H1 (cell line): ENCODE measurements at regions not wholly inside any gene's neighbourhood (a gene's known extent, or its start where the extent isn't known, plus 50 kb on each side); places are given as distances from the start of the nearest gene placed in this dataset.

Experiments used
- CTCF ChIA-PET: fragments of 300-600 bp; sonication (Branson Sonifier 250); formaldehyde crosslinking; loops from one replicate; lab custom pipeline; 2021; ENCODE audit not compliant: partially characterized antibody; lab: Charles Lee
- POLR2A ChIA-PET: fragments of 300-600 bp; sonication (Branson Sonifier 250); formaldehyde crosslinking; loops from one replicate; lab custom pipeline; 2021; ENCODE audit warnings: inconsistent platforms; ENCODE audit not compliant: partially characterized antibody; lab: Charles Lee
- DNase-seq, 2 experiments: peaks; one replicate each; pipeline versions ENCODE4 v3.0.0 to v3.0.0-alpha.2; 2010 to 2022; ENCODE audit warnings: low spot score in 2 of 2, low read depth in 1 of 2, mixed read lengths in 1 of 2
- FAIRE-seq: peaks from 2 replicates; lab custom pipeline; 2011; peaks lifted over from hg19 to GRCh38; lab: Jason Lieb, UNC
- H2AFZ ChIP-seq: 2 replicates; pipeline ENCODE4 v1.8.1; 2012; ENCODE audit warnings: low read length, inconsistent platforms
- H2AK5ac ChIP-seq: 2 replicates; pipeline ENCODE4 v1.6.1; 2013; ENCODE audit warnings: low read depth, low read length
- H2BK120ac ChIP-seq: replicated peaks from 2 replicates; pipeline ENCODE3; 2013; ENCODE audit warnings: low read depth, low read length, inconsistent platforms
- H2BK12ac ChIP-seq: 2 replicates; pipeline ENCODE4 v1.6.1; 2013; ENCODE audit warnings: low read depth, low read length
- H2BK15ac ChIP-seq: 2 replicates; pipeline ENCODE4 v1.6.1; 2013; ENCODE audit warnings: low read length
- H2BK20ac ChIP-seq: 2 replicates; pipeline ENCODE4 v1.6.1; 2013; ENCODE audit warnings: low read length
- H2BK5ac ChIP-seq: 2 replicates; pipeline ENCODE4 v1.6.1; 2013; ENCODE audit warnings: low read depth, low read length
- H3K14ac ChIP-seq: 2 replicates; pipeline ENCODE4 v1.6.1; 2013; ENCODE audit warnings: inconsistent platforms; ENCODE audit not compliant: insufficient read length
- H3K18ac ChIP-seq: 2 replicates; pipeline ENCODE4 v1.6.1; 2013; ENCODE audit warnings: low read length; ENCODE audit errors: extremely low read depth
- H3K23ac ChIP-seq: 2 replicates; pipeline ENCODE4 v1.6.1; 2013; ENCODE audit warnings: inconsistent platforms; ENCODE audit not compliant: insufficient read length
- H3K23me2 ChIP-seq: 2 replicates; pipeline ENCODE4 v1.6.1; 2013; ENCODE audit warnings: low read depth, low read length
- H3K27ac ChIP-seq: 2 replicates; pipeline ENCODE4 v1.6.1; 2011; ENCODE audit warnings: low read depth, low read length, inconsistent platforms
- H3K27me3 ChIP-seq, 4 experiments: replicated peaks in 1 of 4; 1 replicate in 1 of 4; 2 replicates in 3 of 4; pipeline versions ENCODE4 v1.6.1 to v1.8.1; 2011 to 2013; ENCODE audit warnings: low read length in 3 of 4, mild to moderate bottlenecking in 3 of 4, inconsistent platforms in 2 of 4, mixed read lengths in 2 of 4, moderate library complexity in 1 of 4; ENCODE audit not compliant: control insufficient read depth in 3 of 4, insufficient read depth in 3 of 4; ENCODE audit errors: extremely low read depth in 1 of 4
- H3K36me3 ChIP-seq, 4 experiments: 2 replicates each; pipeline versions ENCODE4 v1.6.1 to v1.8.1; 2011 to 2013; ENCODE audit warnings: mild to moderate bottlenecking in 4 of 4, low read length in 3 of 4, moderate library complexity in 2 of 4, control low read depth in 1 of 4, inconsistent platforms in 1 of 4; ENCODE audit not compliant: insufficient read depth in 4 of 4, control insufficient read depth in 2 of 4
- H3K4ac ChIP-seq: replicated peaks from 2 replicates; pipeline ENCODE3; 2013; ENCODE audit warnings: low read length, low read depth, mixed read lengths, inconsistent platforms; ENCODE audit not compliant: insufficient read length
- H3K4me1 ChIP-seq, 4 experiments: replicated peaks in 1 of 4; 1 replicate in 1 of 4; 2 replicates in 3 of 4; pipeline versions ENCODE4 v1.6.1 to v1.8.1; 2011 to 2013; ENCODE audit warnings: low read length in 3 of 4, inconsistent platforms in 2 of 4, mixed read lengths in 1 of 4; ENCODE audit not compliant: insufficient read depth in 4 of 4, control insufficient read depth in 3 of 4
- H3K4me2 ChIP-seq, 2 experiments: 2 replicates each; pipeline versions ENCODE4 v1.6.1 to v1.8.1; 2011 to 2013; ENCODE audit warnings: low read depth in 2 of 2, low read length in 2 of 2, control low read depth in 1 of 2, inconsistent platforms in 1 of 2, mild to moderate bottlenecking in 1 of 2; ENCODE audit not compliant: insufficient read depth in 1 of 2
- H3K4me3 ChIP-seq, 4 experiments: fragments of 200-600, 300-600 bp in 1 of 4; sonication (generic), shearing (Covaris generic), sonication (Bioruptor Twin) in 1 of 4; 2 replicates each; pipeline versions ENCODE4 v1.5.1 to v1.8.1; 2011 to 2016; ENCODE audit warnings: low read length in 4 of 4, low read depth in 3 of 4, control low read depth in 2 of 4, inconsistent platforms in 2 of 4, mild to moderate bottlenecking in 2 of 4, mixed read lengths in 1 of 4, moderate library complexity in 1 of 4; ENCODE audit not compliant: insufficient read depth in 2 of 4; ENCODE audit errors: extremely low read depth in 1 of 4
- H3K56ac ChIP-seq: replicated peaks from 2 replicates; pipeline ENCODE3; 2013; ENCODE audit warnings: low read depth, mild to moderate bottlenecking, mixed read lengths, low read length, inconsistent platforms; ENCODE audit not compliant: insufficient read length
- H3K79me1 ChIP-seq: 2 replicates; pipeline ENCODE4 v1.6.1; 2013; ENCODE audit warnings: low read depth, low read length, control low read depth
- H3K79me2 ChIP-seq, 2 experiments: 2 replicates each; pipeline versions ENCODE4 v1.6.1 to v1.8.1; 2012 to 2013; ENCODE audit warnings: low read length in 2 of 2, mild to moderate bottlenecking in 2 of 2, inconsistent platforms in 1 of 2; ENCODE audit not compliant: insufficient read depth in 2 of 2, control insufficient read depth in 1 of 2
- H3K9ac ChIP-seq, 4 experiments: replicated peaks in 1 of 4; 1 replicate in 1 of 4; 2 replicates in 3 of 4; pipeline versions ENCODE4 v1.6.1 to v1.8.1; 2011 to 2013; ENCODE audit warnings: low read depth in 3 of 4, low read length in 3 of 4, control low read depth in 2 of 4, mild to moderate bottlenecking in 2 of 4, moderate library complexity in 2 of 4, inconsistent platforms in 1 of 4; ENCODE audit errors: extremely low read depth in 1 of 4
- H3K9me3 ChIP-seq, 2 experiments: 2 replicates each; pipeline versions ENCODE4 v1.6.1 to v1.8.1; 2012 to 2013; ENCODE audit warnings: mild to moderate bottlenecking in 2 of 2, moderate library complexity in 2 of 2, control low read depth in 1 of 2, inconsistent platforms in 1 of 2, low read depth in 1 of 2, low read length in 1 of 2, mixed read lengths in 1 of 2; ENCODE audit not compliant: insufficient read depth in 2 of 2
- H4K20me1 ChIP-seq, 2 experiments: replicated peaks in 1 of 2; 2 replicates each; pipeline versions ENCODE3 to v1.8.1; 2011 to 2013; ENCODE audit warnings: inconsistent platforms in 2 of 2, low read length in 2 of 2, mild to moderate bottlenecking in 1 of 2; ENCODE audit not compliant: insufficient read depth in 2 of 2, control insufficient read depth in 1 of 2
- H4K5ac ChIP-seq: 2 replicates; pipeline ENCODE4 v1.6.1; 2013; ENCODE audit warnings: low read length, low read depth, mixed read lengths, inconsistent platforms; ENCODE audit not compliant: insufficient read length
- H4K8ac ChIP-seq: 2 replicates; pipeline ENCODE4 v1.8.0; 2013; ENCODE audit warnings: mild to moderate bottlenecking, moderate library complexity, low read length, inconsistent platforms; ENCODE audit not compliant: insufficient read depth; ENCODE audit errors: extremely low read depth
- H4K91ac ChIP-seq: replicated peaks from 2 replicates; pipeline ENCODE3; 2013; ENCODE audit warnings: low read length, mixed read lengths, inconsistent platforms; ENCODE audit not compliant: insufficient read length
- ASH2L ChIP-seq: fragments of 200-600, 300-600 bp; sonication (generic); IDR thresholded peaks from one replicate; pipeline ENCODE4 v1.7.1; 2017; ENCODE audit warnings: low read length
- BCL11A ChIP-seq, 2 experiments: IDR thresholded peaks; one replicate each; pipeline ENCODE4 v1.6.1; 2011; ENCODE audit warnings: low read depth in 2 of 2, low read length in 2 of 2, mild to moderate bottlenecking in 2 of 2
- CBX8 ChIP-seq: fragments of 300-800, 300-1000 bp; sonication (generic); IDR thresholded peaks from 2 replicates; pipeline ENCODE4 v1.7.1; 2016; ENCODE audit warnings: low read depth, low read length, borderline replicate concordance
- CHD2 ChIP-seq: IDR thresholded peaks from 2 replicates; pipeline ENCODE4 v1.6.1; 2012; ENCODE audit warnings: low read length, improper control_type of control experiment
- CREB1 ChIP-seq: IDR thresholded peaks from 2 replicates; pipeline ENCODE4 v1.6.1; 2012; ENCODE audit warnings: inconsistent platforms
- EGR1 ChIP-seq: IDR thresholded peaks from 2 replicates; pipeline ENCODE4 v1.6.1; 2011; ENCODE audit warnings: low read depth, low read length, borderline replicate concordance
- EP300 ChIP-seq, 2 experiments: IDR thresholded peaks; 1 replicate in 1 of 2; 2 replicates in 1 of 2; pipeline ENCODE4 v1.6.1; 2011 to 2012; ENCODE audit warnings: low read depth in 2 of 2, low read length in 2 of 2, mild to moderate bottlenecking in 2 of 2, borderline replicate concordance in 1 of 2, inconsistent platforms in 1 of 2, moderate library complexity in 1 of 2
- HDAC2 ChIP-seq, 2 experiments: fragments of 300-600 bp in 1 of 2; sonication (generic) in 1 of 2; IDR thresholded peaks; 2 replicates each; pipeline ENCODE4 v1.6.1; 2011 to 2012; ENCODE audit warnings: low read depth in 2 of 2, low read length in 2 of 2, mild to moderate bottlenecking in 2 of 2, moderate library complexity in 2 of 2, borderline replicate concordance in 1 of 2, inconsistent platforms in 1 of 2
- MAFK ChIP-seq: IDR thresholded peaks from 2 replicates; pipeline ENCODE4 v1.6.1; 2012; ENCODE audit warnings: low read depth, mild to moderate bottlenecking, improper control_type of control experiment, low read length
- NANOG ChIP-seq: IDR thresholded peaks from 2 replicates; pipeline ENCODE4 v1.6.1; 2011; ENCODE audit warnings: low read length, low read depth, mild to moderate bottlenecking, inconsistent platforms; ENCODE audit not compliant: insufficient read depth, poor library complexity, severe bottlenecking
- POLR2AphosphoS5 ChIP-seq: IDR thresholded peaks from 2 replicates; pipeline ENCODE4 v1.6.1; 2011; ENCODE audit warnings: low read depth, low read length
- RAD21 ChIP-seq, 2 experiments: IDR thresholded peaks in 1 of 2; conservative IDR thresholded peaks in 1 of 2; 2 replicates each; pipeline ENCODE4 v1.6.1; 2011; ENCODE audit warnings: low read depth in 2 of 2, low read length in 2 of 2, improper control_type of control experiment in 1 of 2, inconsistent platforms in 1 of 2, mild to moderate bottlenecking in 1 of 2, moderate library complexity in 1 of 2
- TCF12 ChIP-seq: IDR thresholded peaks from 2 replicates; pipeline ENCODE4 v1.6.1; 2011; ENCODE audit warnings: low read depth, mild to moderate bottlenecking, low read length
- YY1 ChIP-seq: IDR thresholded peaks from 2 replicates; pipeline ENCODE4 v1.6.1; 2011; ENCODE audit warnings: low read depth, mild to moderate bottlenecking, low read length
- WGBS, 2 experiments: shearing (Covaris generic) in 1 of 2; methylation state at CpG; one replicate each; pipeline versions ENCODE4 v1.1.6 to v1.1.7; 2013 to 2015; ENCODE audit warnings: low lambda C conversion rate in 2 of 2, mixed read lengths in 2 of 2, inconsistent platforms in 1 of 2, low coverage in 1 of 2, missing lambda C conversion rate in 1 of 2; ENCODE audit not compliant: insufficient replicate concordance in 2 of 2, insufficient coverage in 1 of 2, insufficient read length in 1 of 2; ENCODE audit errors: extremely low coverage in 1 of 2, missing lambda C conversion rate in 1 of 2; 5-methylcytosine and 5-hydroxymethylcytosine counted together

DNA sequence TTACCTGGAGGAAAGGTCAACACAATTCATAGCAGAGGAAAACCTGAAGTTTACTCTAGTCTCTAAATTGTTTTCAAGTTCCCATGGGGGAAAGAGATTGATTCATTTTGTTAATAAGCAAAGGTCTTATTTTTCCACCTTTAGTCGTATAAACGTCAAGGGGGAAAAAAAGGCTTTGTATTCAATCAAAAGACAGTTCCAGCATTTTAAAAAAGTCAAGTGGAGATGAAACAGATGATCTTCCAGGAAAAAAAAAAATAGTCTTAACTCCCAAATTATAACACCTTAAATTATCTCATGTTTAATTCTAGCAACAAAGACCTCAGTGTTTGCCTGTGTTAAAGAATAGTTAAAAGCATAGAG lies 140.5 kb downstream of the TOMM20 start:
- peaks cover 5 to 14% (median 9%) of the 10 kb centered on the region in 4 experiments; a peak in 6 of 7 replicates for H3K4me1 ChIP-seq
- H3K14ac ChIP-seq, result no peak overlapping the region
- no peak overlapping the region for H4K5ac ChIP-seq
- FAIRE-seq (no peak), DNase-seq (no peak)
- no peak overlapping the region for H4K91ac ChIP-seq
- no peaks in the 10 kb centered on the region for H3K27me3 ChIP-seq
- H3K4me2 ChIP-seq, result no peak overlapping the region
- H2BK12ac ChIP-seq, result peak overlapping the region; percentile 97
- no peak overlapping the region for H3K56ac ChIP-seq
- H3K79me1 ChIP-seq, result no peaks in the 10 kb centered on the region
- peak overlapping the region; percentile 40 for H2BK120ac ChIP-seq
- H3K9me3 ChIP-seq, result no peaks in the 10 kb centered on the region
- H4K20me1 ChIP-seq, result no peaks in the 10 kb centered on the region
- no peak overlapping the region for H2BK20ac ChIP-seq
- H3K9ac ChIP-seq, result no peak overlapping the region
- peak overlapping the region; percentile 76 for H2BK5ac ChIP-seq
- WGBS, 2 experiments, result 69% methylated on average over 2 of the region's 2 CpGs; no CpG with 5 or more reads in 1 of the 2 experiments
- H4K8ac ChIP-seq, result no peak overlapping the region
- no peak overlapping the region for H2AFZ ChIP-seq
- no peaks in the 10 kb centered on the region for H3K36me3 ChIP-seq
- no peak overlapping the region for H3K18ac ChIP-seq
- ChIA-PET POLR2A (no interaction called here), CTCF (interaction anchor here (0.7 to 2.6 kb wide), 2 partner anchors 72 to 95 kb away, joined by 5 to 8 read pairs; no protein-coding TSS in a partner anchor)
- no peak overlapping the region for H3K4ac ChIP-seq
- H3K4me3 ChIP-seq, result no peak overlapping the region
- peak overlapping the region; percentile 96 for H2AK5ac ChIP-seq
- H2BK15ac ChIP-seq, result no peak overlapping the region
- H3K23ac ChIP-seq, result no peak overlapping the region
- 0 out of 2 replicates have a peak overlapping the region, but pooled peaks have one; percentile 46 for H3K27ac ChIP-seq
- 0 out of 2 replicates have a peak, but pooled peaks cover 2% of the 10 kb centered on the region for H3K23me2 ChIP-seq
- no peaks in the 10 kb centered on the region for H3K79me2 ChIP-seq
- no peak for TF ChIP-seq BCL11A (IDR thresholded peaks at IDR 0.05; ENCODE audit: low read depth in 2 of 2, low read length in 2 of 2)
- no peak for TF ChIP-seq MAFK
- TF ChIP-seq RAD21 (IDR thresholded peaks at IDR 0.05 in 1 of 2, conservative IDR thresholded peaks at IDR 0.05 in 1 of 2; ENCODE audit: low read depth in 2 of 2, low read length in 2 of 2), result no peak
- TF ChIP-seq CBX8, result no peak
- TF ChIP-seq EP300 (IDR thresholded peaks at IDR 0.05; ENCODE audit: borderline replicate concordance in 1 of 2, low read depth in 2 of 2, low read length in 2 of 2), result no peak
- TF ChIP-seq NANOG, result no peak
- TF ChIP-seq POLR2AphosphoS5, result no peak
- TF ChIP-seq YY1, result no peak
- no peak for TF ChIP-seq TCF12
- no peak for TF ChIP-seq ASH2L
- TF ChIP-seq EGR1, result no peak
- TF ChIP-seq CHD2, result no peak
- no peak for TF ChIP-seq CREB1
- no peak for TF ChIP-seq HDAC2 (IDR thresholded peaks at IDR 0.05; ENCODE audit: borderline replicate concordance in 1 of 2, low read depth in 2 of 2, low read length in 2 of 2)
